ENCODE measurements at regions not wholly inside any gene's neighbourhood (a gene's known extent, or its start where the extent isn't known, plus 50 kb on each side); places are given as distances from the start of the nearest gene placed in this dataset.

DNA sequence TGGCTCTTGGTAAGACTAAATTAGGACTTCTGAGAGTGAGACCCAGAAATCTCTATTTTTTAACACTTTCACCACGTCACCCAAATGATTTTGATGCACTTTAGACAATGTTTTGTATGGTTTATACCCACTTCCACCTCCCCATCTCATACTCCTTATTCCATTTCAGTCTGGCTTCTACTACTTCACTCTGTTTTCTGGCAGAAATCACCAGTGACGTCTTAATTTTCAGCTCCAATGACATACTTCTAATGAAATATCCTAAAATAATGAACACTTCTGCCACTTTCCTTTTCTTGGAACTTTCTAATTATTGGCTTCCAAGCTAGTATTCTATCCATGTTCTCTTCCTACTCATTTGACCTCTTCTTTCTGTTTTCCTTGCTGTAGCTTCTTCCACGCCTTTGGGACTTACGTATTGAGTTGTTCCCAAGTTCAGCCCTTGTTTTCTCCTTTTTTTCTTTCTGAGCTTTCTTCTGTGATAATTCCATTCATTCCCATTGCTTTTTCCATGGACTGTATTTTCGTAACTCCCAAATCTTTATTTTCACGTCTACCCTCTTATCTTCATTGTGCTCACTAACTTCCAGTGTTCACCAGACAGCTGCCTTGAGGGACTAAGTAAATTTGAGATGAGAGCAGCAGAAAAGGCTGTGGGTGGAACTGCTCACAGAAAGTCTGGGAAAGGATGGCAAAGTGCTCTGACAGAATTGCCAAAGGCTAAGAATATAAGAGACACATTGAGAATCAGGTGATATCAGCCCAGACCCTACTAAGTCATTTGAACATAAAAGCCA is 115.8 kb downstream of the CAPZA3 start:
- TF ChIP-seq ZNF70 (CRISPR knock-in tag; IDR thresholded peaks at IDR 0.05) (no peak), ZFP3 (CRISPR knock-in tag; IDR thresholded peaks at IDR 0.05) (no peak), ZC3H10 (CRISPR knock-in tag; IDR thresholded peaks at IDR 0.05) (no peak), ZFP30 (CRISPR knock-in tag; IDR thresholded peaks at IDR 0.05) (no peak), SNAI2 (CRISPR knock-in tag; IDR thresholded peaks at IDR 0.05) (no peak)
- TF ChIP-seq, protein P1, sequence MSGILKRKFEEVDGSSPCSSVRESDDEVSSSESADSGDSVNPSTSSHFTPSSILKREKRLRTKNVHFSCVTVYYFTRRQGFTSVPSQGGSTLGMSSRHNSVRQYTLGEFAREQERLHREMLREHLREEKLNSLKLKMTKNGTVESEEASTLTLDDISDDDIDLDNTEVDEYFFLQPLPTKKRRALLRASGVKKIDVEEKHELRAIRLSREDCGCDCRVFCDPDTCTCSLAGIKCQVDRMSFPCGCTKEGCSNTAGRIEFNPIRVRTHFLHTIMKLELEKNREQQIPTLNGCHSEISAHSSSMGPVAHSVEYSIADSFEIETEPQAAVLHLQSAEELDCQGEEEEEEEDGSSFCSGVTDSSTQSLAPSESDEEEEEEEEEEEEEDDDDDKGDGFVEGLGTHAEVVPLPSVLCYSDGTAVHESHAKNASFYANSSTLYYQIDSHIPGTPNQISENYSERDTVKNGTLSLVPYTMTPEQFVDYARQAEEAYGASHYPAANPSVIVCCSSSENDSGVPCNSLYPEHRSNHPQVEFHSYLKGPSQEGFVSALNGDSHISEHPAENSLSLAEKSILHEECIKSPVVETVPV (CRISPR knock-in tag; IDR thresholded peaks at IDR 0.05), result no peak
- no peak for ATAC-seq

DNA sequence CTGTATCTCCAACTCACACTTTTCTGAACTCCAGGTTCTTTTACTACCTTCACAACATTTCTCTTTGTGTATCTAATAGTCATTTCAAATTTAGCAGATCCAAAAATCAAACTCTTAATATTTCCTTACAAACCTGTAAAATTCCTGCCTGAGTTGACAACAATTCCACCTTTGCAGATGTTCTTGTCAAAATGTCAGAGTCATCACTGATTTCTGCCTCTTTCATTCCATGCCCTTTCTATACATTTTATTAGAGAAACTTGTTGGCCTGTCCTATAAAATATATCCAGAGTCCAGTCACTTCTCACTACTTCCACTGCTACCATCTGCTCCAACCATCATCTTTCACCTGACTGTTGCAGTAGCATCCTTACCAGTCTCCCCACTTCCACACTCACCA is 119.7 kb downstream of the CAPZA3 start:
- TF ChIP-seq CSDC2 (CRISPR knock-in tag; IDR thresholded peaks at IDR 0.05), result no peak
- TF ChIP-seq OSR1 (CRISPR knock-in tag; IDR thresholded peaks at IDR 0.05), result no peak
- no peak for TF ChIP-seq SNAI2 (CRISPR knock-in tag; IDR thresholded peaks at IDR 0.05)
- no peak for TF ChIP-seq PPARA (CRISPR knock-in tag; IDR thresholded peaks at IDR 0.05; ENCODE audit: borderline replicate concordance)
- TF ChIP-seq ZNF8 (CRISPR knock-in tag; IDR thresholded peaks at IDR 0.05), result no peak
- TF ChIP-seq ZNF70 (CRISPR knock-in tag; IDR thresholded peaks at IDR 0.05), result no peak
- TF ChIP-seq, protein P1 (CRISPR knock-in tag; IDR thresholded peaks at IDR 0.05), result no peak
- TF ChIP-seq GLIS3 (CRISPR knock-in tag; IDR thresholded peaks at IDR 0.05), result no peak
- no peak for ATAC-seq

GRCh38 chr12:18859400-18859799 is 121.5 kb downstream of the CAPZA3 start:
- TF ChIP-seq SNAI2 (CRISPR knock-in tag; IDR thresholded peaks at IDR 0.05) (no peak), ZFP3 (CRISPR knock-in tag; IDR thresholded peaks at IDR 0.05) (no peak), ZNF8 (CRISPR knock-in tag; IDR thresholded peaks at IDR 0.05) (no peak), BACH2 (CRISPR knock-in tag; IDR thresholded peaks at IDR 0.05; ENCODE audit: borderline replicate concordance) (no peak), ZNF70 (CRISPR knock-in tag; IDR thresholded peaks at IDR 0.05) (no peak)
- no peak for ATAC-seq

- ATAC-seq, result no peak
- TF ChIP-seq, protein P1 (CRISPR knock-in tag; IDR thresholded peaks at IDR 0.05), result no peak
- no peak for TF ChIP-seq TOX (CRISPR knock-in tag; IDR thresholded peaks at IDR 0.05; ENCODE audit: borderline replicate concordance)
- TF ChIP-seq OSR1 (CRISPR knock-in tag; IDR thresholded peaks at IDR 0.05), result no peak
- TF ChIP-seq, protein P2, sequence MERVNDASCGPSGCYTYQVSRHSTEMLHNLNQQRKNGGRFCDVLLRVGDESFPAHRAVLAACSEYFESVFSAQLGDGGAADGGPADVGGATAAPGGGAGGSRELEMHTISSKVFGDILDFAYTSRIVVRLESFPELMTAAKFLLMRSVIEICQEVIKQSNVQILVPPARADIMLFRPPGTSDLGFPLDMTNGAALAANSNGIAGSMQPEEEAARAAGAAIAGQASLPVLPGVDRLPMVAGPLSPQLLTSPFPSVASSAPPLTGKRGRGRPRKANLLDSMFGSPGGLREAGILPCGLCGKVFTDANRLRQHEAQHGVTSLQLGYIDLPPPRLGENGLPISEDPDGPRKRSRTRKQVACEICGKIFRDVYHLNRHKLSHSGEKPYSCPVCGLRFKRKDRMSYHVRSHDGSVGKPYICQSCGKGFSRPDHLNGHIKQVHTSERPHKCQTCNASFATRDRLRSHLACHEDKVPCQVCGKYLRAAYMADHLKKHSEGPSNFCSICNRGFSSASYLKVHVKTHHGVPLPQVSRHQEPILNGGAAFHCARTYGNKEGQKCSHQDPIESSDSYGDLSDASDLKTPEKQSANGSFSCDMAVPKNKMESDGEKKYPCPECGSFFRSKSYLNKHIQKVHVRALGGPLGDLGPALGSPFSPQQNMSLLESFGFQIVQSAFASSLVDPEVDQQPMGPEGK (CRISPR knock-in tag; IDR thresholded peaks at IDR 0.05; ENCODE audit: borderline replicate concordance), result no peak
- TF ChIP-seq ZFP30 (CRISPR knock-in tag; IDR thresholded peaks at IDR 0.05), result no peak
- TF ChIP-seq ARNTL (CRISPR knock-in tag; IDR thresholded peaks at IDR 0.05; ENCODE audit: borderline replicate concordance, low read depth), result no peak
- TF ChIP-seq ZC3H10 (CRISPR knock-in tag; IDR thresholded peaks at IDR 0.05), result no peak
- TF ChIP-seq ZNF565 (CRISPR knock-in tag; conservative IDR thresholded peaks at IDR 0.05; ENCODE audit: low read depth), result no peak
These were observed 123.5 kb downstream of the CAPZA3 start for GRCh38 chr12:18861287-18861858.

- TF ChIP-seq, protein P3, sequence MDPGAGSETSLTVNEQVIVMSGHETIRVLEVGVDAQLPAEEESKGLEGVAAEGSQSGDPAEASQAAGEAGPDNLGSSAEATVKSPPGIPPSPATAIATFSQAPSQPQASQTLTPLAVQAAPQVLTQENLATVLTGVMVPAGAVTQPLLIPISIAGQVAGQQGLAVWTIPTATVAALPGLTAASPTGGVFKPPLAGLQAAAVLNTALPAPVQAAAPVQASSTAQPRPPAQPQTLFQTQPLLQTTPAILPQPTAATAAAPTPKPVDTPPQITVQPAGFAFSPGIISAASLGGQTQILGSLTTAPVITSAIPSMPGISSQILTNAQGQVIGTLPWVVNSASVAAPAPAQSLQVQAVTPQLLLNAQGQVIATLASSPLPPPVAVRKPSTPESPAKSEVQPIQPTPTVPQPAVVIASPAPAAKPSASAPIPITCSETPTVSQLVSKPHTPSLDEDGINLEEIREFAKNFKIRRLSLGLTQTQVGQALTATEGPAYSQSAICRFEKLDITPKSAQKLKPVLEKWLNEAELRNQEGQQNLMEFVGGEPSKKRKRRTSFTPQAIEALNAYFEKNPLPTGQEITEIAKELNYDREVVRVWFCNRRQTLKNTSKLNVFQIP (CRISPR knock-in tag; IDR thresholded peaks at IDR 0.05; ENCODE audit: borderline replicate concordance, low read depth), result no peak
- TF ChIP-seq SNAI2 (CRISPR knock-in tag; IDR thresholded peaks at IDR 0.05), result no peak
- no peak for TF ChIP-seq TOX (CRISPR knock-in tag; IDR thresholded peaks at IDR 0.05; ENCODE audit: borderline replicate concordance)
- no peak for TF ChIP-seq GLIS3 (CRISPR knock-in tag; IDR thresholded peaks at IDR 0.05)
- no peak for ATAC-seq
These were observed 126.0 kb downstream of the CAPZA3 start for GRCh38 chr12:18863769-18864500.
